GM12873 (cell line): ENCODE measurements at regions not wholly inside any gene's neighbourhood (a gene's known extent, or its start where the extent isn't known, plus 50 kb on each side); places are given as distances from the start of the nearest gene placed in this dataset.

ENCODE experiments used
- TF ChIP-seq, protein P1 (sequence below): IDR thresholded peaks from 2 replicates; pipeline ENCODE4 v1.5.1; 2012; ENCODE audit warnings: low read depth, mild to moderate bottlenecking, moderate library complexity, low read length, control low read depth; ENCODE audit not compliant: insufficient read depth; ENCODE audit errors: missing control alignments

DNA sequence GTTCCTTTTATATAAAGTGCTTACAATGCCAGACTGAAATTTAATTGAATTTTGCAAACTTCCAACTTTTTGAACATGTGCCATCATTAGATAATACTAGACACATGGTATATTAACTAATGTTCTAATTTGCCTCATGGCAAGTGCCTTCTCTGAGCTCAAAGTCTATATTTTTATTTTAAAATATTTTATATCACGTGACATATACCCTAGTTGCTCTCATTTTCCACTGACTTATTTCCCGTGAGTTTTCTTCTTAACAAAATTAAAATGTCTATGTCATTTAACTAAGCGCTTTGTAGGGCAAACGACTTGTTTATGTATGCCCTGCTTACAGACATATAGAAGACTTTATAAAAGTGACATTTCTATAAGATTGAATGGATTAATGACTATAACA is 509.6 kb upstream of the SYT4 start:
- TF ChIP-seq, protein P1, sequence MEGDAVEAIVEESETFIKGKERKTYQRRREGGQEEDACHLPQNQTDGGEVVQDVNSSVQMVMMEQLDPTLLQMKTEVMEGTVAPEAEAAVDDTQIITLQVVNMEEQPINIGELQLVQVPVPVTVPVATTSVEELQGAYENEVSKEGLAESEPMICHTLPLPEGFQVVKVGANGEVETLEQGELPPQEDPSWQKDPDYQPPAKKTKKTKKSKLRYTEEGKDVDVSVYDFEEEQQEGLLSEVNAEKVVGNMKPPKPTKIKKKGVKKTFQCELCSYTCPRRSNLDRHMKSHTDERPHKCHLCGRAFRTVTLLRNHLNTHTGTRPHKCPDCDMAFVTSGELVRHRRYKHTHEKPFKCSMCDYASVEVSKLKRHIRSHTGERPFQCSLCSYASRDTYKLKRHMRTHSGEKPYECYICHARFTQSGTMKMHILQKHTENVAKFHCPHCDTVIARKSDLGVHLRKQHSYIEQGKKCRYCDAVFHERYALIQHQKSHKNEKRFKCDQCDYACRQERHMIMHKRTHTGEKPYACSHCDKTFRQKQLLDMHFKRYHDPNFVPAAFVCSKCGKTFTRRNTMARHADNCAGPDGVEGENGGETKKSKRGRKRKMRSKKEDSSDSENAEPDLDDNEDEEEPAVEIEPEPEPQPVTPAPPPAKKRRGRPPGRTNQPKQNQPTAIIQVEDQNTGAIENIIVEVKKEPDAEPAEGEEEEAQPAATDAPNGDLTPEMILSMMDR: no peak

DNA sequence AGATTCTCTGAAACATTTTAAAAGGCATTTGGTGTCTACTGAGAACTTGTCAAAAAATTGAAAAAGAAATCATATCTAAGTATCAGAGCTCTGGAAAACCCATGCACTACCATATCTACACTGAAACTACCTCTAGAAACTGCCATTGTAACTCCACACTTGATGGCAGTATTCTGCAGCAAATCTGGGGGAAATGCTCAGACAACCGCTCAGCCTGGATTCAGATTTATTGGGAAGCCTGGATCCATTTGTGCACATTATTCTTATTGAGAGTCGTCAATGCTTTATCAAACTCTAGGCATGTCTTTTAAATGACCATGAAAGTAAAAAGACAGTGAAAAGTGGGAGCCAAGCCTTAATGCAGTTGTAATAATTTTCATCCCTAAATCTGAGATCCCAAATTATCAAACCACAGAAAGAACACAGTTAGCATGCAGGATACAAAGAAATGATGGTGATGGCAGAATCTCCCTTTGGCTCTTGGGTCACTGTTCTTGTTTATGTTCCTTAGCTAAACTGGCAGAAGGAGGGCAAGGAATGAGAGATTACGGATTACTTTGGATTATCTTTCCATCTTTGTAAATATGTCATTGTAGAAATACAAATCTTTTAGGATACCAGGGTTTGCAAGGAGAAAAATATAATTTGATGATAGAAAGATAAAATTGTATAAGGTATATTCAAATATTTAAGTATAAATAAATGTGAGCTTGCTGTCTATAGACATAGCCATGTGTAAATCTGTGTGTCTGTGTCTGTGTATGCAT is 512.1 kb upstream of the SYT4 start:
- TF ChIP-seq, protein P1: no peak

DNA sequence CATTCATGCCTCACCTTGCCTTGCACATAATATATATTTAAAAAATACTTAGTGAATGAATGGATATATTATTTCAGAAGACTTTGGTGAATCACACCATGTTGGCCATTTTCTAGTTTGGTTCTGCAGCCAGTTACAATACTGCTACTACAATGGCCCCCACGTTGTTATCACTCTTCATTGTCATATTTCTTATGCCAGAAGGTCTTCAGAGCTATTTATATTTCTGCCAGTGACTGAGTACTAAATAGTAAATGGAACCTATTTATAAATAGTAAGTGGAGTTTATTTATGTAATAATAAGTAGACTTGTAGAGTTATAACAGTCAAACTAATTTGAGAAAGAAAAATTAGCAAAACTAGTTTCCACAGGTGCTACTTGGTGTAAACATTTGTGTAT is 516.6 kb upstream of the SYT4 start:
- TF ChIP-seq, protein P1: no peak

DNA sequence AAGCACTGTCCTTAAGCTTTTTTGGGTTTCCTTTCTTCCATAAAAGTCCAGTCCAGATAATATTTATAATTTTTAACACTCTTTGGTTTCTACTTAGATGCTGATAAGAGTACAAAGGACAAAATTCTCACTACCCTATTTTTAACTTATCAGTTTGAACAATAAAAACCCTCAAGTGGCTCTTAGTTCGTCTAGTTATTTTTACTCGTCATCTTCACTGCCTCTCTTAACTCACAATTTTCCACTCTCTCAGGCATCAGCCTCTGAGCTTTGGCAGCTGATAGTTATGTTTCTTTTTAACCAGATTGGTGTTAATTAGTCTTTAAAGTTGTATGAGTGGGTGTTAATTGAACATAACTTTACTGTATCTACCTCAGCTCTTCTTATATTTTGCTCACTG is 517.1 kb upstream of the SYT4 start:
- TF ChIP-seq, protein P1: no peak

DNA sequence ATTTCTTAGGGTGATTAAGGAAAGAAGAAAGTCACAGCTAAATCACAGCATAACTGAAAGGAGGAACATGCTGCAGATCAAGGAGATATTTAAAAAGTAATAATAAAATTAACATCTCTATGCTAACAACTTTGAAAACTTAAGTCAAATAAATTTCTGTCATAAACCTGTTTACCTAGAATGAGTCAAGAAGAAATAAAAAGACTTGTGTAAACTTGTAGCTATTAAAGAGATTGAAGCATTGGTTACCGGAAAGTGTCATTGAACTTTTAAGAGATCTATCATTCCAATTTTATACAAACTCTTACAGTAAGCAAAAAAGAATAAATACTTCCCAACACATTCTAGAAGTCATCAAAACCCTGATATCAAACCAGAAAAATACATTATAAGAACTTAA is 520.1 kb upstream of the SYT4 start:
- TF ChIP-seq, protein P1: no peak

DNA sequence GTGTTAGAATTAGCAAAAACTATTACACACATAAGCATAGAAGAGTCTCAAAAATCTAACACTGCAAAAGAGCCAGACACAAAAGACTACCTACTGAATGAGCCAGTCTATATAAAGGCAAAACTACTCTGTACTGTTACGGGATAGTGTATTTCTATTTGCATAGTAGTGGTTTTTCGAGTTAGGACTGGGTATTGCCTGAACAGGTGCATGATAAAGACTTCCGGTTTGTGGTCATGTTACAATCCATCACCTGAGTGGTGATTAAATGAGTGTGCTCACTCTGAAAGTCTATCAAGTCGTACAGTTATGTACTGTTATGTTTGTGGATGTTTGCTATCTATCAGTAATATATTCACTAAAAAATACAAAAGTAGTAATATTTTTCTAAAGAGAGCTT is 523.3 kb upstream of the SYT4 start:
- TF ChIP-seq, protein P1: no peak

DNA sequence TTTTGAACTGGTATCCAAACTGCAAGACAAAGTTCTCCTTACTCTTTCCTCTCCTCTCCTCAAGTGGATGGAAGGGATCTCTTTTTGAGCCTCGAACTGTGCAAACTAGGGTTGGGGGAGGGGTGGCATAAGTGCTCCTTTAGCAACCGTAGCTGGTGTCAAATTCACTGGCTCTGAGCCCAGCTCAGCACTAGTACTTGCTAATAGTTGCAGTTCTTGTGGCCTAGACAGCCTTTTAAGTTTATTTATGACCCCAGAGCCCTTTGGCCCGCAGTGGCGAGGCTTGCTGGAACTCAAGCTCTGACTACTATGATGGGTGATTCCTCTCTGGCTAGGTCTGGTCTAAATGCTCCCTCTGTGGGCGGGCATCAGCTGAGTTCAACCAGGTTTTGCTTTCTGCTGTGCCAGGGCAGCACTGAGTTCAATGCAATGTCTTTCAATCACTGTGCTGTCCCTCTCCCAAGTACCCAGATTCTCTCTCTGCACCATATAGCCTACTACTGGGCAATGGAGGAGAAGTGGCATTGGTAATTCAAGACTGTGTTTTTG is 528.4 kb upstream of the SYT4 start:
- TF ChIP-seq, protein P1: no peak
